ENCODE measurements at regions not wholly inside any gene's neighbourhood (a gene's known extent, or its start where the extent isn't known, plus 50 kb on each side); places are given as distances from the start of the nearest gene placed in this dataset.

GRCh38 chr17:15133826-15134225 is 131.3 kb downstream of the PMP22 start:
- intact Hi-C loops (cut with DNase I), result no loop called here

DNA sequence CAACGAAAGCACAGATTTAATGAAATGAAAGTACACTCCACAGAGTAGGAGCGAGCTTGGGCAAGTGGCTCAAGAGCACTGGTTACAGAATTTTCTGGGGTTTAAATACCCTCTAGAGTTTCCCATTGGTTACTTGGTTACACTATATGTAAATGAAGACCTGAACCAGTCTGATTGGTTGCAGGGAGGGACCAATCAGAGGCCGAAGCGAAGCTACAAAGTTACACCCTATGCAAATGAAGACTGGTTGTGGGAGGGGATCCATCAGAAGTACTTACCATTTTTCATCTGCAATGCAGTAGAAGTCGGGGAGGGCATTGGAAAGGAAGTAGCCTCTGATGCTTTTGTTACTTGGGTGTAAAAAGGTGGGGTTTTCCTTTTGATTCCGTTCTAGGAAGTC is 132.0 kb downstream of the PMP22 start:
- Histone ChIP-seq H3K27me3 (no peaks in the 10 kb centered on the region), H3K9me3 (no peaks in the 10 kb centered on the region), H3K4me3 (no peak overlapping the region), H3K36me3 (no peaks in the 10 kb centered on the region), H3K27ac (no peak overlapping the region), H3K4me1 (no peaks in the 10 kb centered on the region)
- intact Hi-C loops (cut with DNase I), result no loop called here
- no peak for DNase-seq
- ATAC-seq, result no peak
- TF ChIP-seq CTCF (IDR thresholded peaks at IDR 0.05), result no peak

More at GRCh38 chr17:15133826-15134225, 131.3 kb downstream of the PMP22 start:
- H3K9me3 ChIP-seq, result no peaks in the 10 kb centered on the region
- no peak for TF ChIP-seq CTCF (IDR thresholded peaks at IDR 0.05)
- H3K4me1 ChIP-seq, result no peaks in the 10 kb centered on the region
- H3K27ac ChIP-seq, result no peak overlapping the region
- DNase-seq (no peak), ATAC-seq (no peak)
- no peak overlapping the region for H3K4me3 ChIP-seq
- no peaks in the 10 kb centered on the region for H3K27me3 ChIP-seq
- no peaks in the 10 kb centered on the region for H3K36me3 ChIP-seq

GRCh38 chr17:15130426-15130825 is 134.7 kb downstream of the PMP22 start:
- Histone ChIP-seq H3K27ac (no peak overlapping the region), H3K4me3 (no peak overlapping the region), H3K9me3 (no peaks in the 10 kb centered on the region), H3K36me3 (no peaks in the 10 kb centered on the region), H3K4me1 (no peaks in the 10 kb centered on the region), H3K27me3 (no peaks in the 10 kb centered on the region)
- TF ChIP-seq CTCF (IDR thresholded peaks at IDR 0.05), result no peak
- no peak for DNase-seq
- ATAC-seq, result no peak
- intact Hi-C loops (cut with DNase I), result no loop called here

GRCh38 chr17:15129986-15130385 is 135.1 kb downstream of the PMP22 start:
- no peak for DNase-seq
- Histone ChIP-seq H3K36me3 (no peaks in the 10 kb centered on the region), H3K9me3 (no peaks in the 10 kb centered on the region), H3K4me3 (no peak overlapping the region), H3K27me3 (no peaks in the 10 kb centered on the region), H3K4me1 (no peaks in the 10 kb centered on the region), H3K27ac (no peak overlapping the region)
- no peak for ATAC-seq
- intact Hi-C loops (cut with DNase I), result no loop called here
- no peak for TF ChIP-seq CTCF (IDR thresholded peaks at IDR 0.05)

DNA sequence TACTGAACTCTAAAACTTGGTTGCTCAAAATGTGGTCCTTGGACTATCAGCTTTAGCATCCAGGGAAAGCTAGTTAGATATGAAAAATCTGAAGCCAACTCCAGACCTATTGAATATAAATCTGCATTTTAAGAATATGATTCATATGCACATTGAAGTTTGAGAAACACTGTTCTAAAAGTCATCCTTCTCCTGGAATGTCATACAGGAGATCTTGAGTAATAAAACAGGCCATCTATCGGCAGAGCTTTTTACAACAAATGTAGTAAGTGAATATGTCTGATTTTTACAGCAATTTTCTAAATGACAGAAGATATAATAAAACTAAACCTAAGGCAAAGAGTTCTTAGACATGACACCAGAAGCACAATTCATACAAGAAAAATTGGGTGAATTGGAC is 140.4 kb downstream of the PMP22 start:
- TF ChIP-seq CTCF (IDR thresholded peaks at IDR 0.05), result no peak
- Histone ChIP-seq H3K27me3 (no peaks in the 10 kb centered on the region), H3K4me1 (no peaks in the 10 kb centered on the region), H3K36me3 (no peaks in the 10 kb centered on the region), H3K27ac (no peak overlapping the region), H3K4me3 (no peak overlapping the region), H3K9me3 (no peaks in the 10 kb centered on the region)
- ATAC-seq, result no peak
- intact Hi-C loops (cut with DNase I), result no loop called here
- no peak for DNase-seq

- ATAC-seq (no peak), DNase-seq (no peak)
- Histone ChIP-seq H3K27me3 (no peaks in the 10 kb centered on the region), H3K4me1 (no peaks in the 10 kb centered on the region), H3K27ac (no peak overlapping the region), H3K4me3 (no peak overlapping the region), H3K36me3 (no peaks in the 10 kb centered on the region), H3K9me3 (no peaks in the 10 kb centered on the region)
- TF ChIP-seq CTCF (IDR thresholded peaks at IDR 0.05), result no peak
- intact Hi-C loops (cut with DNase I), result no loop called here
Observed at GRCh38 chr17:15124264-15124595, 140.9 kb downstream of the PMP22 start.

Measured in upper lobe of right lung (tissue), 1 donor.